IMR-90 (cell line): ENCODE measurements at regions not wholly inside any gene's neighbourhood (a gene's known extent, or its start where the extent isn't known, plus 50 kb on each side); places are given as distances from the start of the nearest gene placed in this dataset.

Experiments
- ATAC-seq: fragments of 200-7000 bp; cut with Tn5 transposase; 2 replicates; pipeline ENCODE4 v1.9.1; 2020; ENCODE audit warnings: low read depth, mild to moderate bottlenecking, moderate library complexity
- BruUV-seq: library from RNA; stranded (reverse); fragments of 400-500 nt; replicated peaks from 2 replicates; lab custom pipeline; 2021; lab: Mats Ljungman, UMichigan
- CTCF ChIA-PET: fragments of 300-600 bp; formaldehyde crosslinking; extraction: SDS; loops from one replicate; lab custom pipeline; 2021; ENCODE audit warnings: antibody characterized with exemption; lab: Yijun Ruan, JAX
- POLR2A ChIA-PET: fragments of 300-600 bp; sonication (Branson Sonifier 250); formaldehyde crosslinking; loops from one replicate; lab custom pipeline; 2022; ENCODE audit warnings: antibody characterized with exemption; ENCODE audit not compliant: unreplicated experiment; lab: Charles Lee
- DNase-seq: peaks from one replicate; pipeline ENCODE4 v3.0.0; 2013
- H2AFZ ChIP-seq: replicated peaks from 2 replicates; pipeline ENCODE3; 2013; ENCODE audit warnings: low read length, mild to moderate bottlenecking; ENCODE audit not compliant: poor library complexity
- H2AK5ac ChIP-seq: 2 replicates; pipeline ENCODE4 v1.6.1; 2013; ENCODE audit warnings: low read depth, low read length, inconsistent platforms
- H2AK9ac ChIP-seq: replicated peaks from 2 replicates; pipeline ENCODE3; 2013; ENCODE audit warnings: mild to moderate bottlenecking, low read depth, low read length, moderate library complexity; ENCODE audit not compliant: poor library complexity
- H2BK120ac ChIP-seq: 2 replicates; pipeline ENCODE4 v1.6.1; 2013; ENCODE audit warnings: low read depth, low read length, inconsistent platforms
- H2BK15ac ChIP-seq: 3 replicates; pipeline ENCODE4 v1.6.1; 2013; ENCODE audit warnings: low read depth, low read length, inconsistent platforms
- H2BK20ac ChIP-seq: 2 replicates; pipeline ENCODE4 v1.6.1; 2013; ENCODE audit warnings: low read depth, mild to moderate bottlenecking, inconsistent platforms, low read length, moderate library complexity
- H2BK5ac ChIP-seq: 2 replicates; pipeline ENCODE4 v1.6.1; 2013; ENCODE audit warnings: mild to moderate bottlenecking, low read depth, low read length, inconsistent platforms; ENCODE audit not compliant: poor library complexity, severe bottlenecking
- H3K14ac ChIP-seq: replicated peaks from 2 replicates; pipeline ENCODE4 v1.6.1; 2013; ENCODE audit warnings: low read depth, low read length, inconsistent platforms
- H3K18ac ChIP-seq: 2 replicates; pipeline ENCODE4 v1.6.1; 2013; ENCODE audit warnings: low read depth, low read length, control low read depth
- H3K23ac ChIP-seq: 2 replicates; pipeline ENCODE4 v1.6.1; 2013; ENCODE audit warnings: low read depth, low read length, inconsistent platforms
- H3K27ac ChIP-seq: 2 replicates; pipeline ENCODE4 v1.5.1; 2013; ENCODE audit warnings: mild to moderate bottlenecking, control low read depth, low read length; ENCODE audit not compliant: insufficient read depth
- H3K27me3 ChIP-seq: 2 replicates; pipeline ENCODE4 v1.6.1; 2013; ENCODE audit warnings: low read length; ENCODE audit not compliant: control insufficient read depth, insufficient read depth
- H3K36me3 ChIP-seq: 2 replicates; pipeline ENCODE4 v1.6.1; 2013; ENCODE audit warnings: low read length, mixed read lengths; ENCODE audit not compliant: control insufficient read depth, insufficient read depth
- H3K4ac ChIP-seq: 2 replicates; pipeline ENCODE4 v1.6.1; 2013; ENCODE audit warnings: low read depth, low read length, inconsistent platforms
- H3K4me1 ChIP-seq: 2 replicates; pipeline ENCODE4 v1.6.1; 2013; ENCODE audit warnings: low read length, mixed read lengths; ENCODE audit not compliant: control insufficient read depth, insufficient read depth
- H3K4me2 ChIP-seq: 2 replicates; pipeline ENCODE4 v1.6.1; 2013; ENCODE audit warnings: low read depth, mild to moderate bottlenecking, control low read depth, low read length, moderate library complexity
- H3K4me3 ChIP-seq: 2 replicates; pipeline ENCODE4 v1.5.1; 2013; ENCODE audit warnings: low read depth, mild to moderate bottlenecking, control low read depth, low read length, moderate library complexity; ENCODE audit not compliant: insufficient read depth
- H3K56ac ChIP-seq: 2 replicates; pipeline ENCODE4 v1.6.1; 2013; ENCODE audit warnings: low read length, inconsistent platforms; ENCODE audit not compliant: insufficient read depth; ENCODE audit errors: extremely low read depth
- H3K79me1 ChIP-seq, 2 experiments: 2 replicates each; pipeline ENCODE4 v1.6.1; 2013; ENCODE audit warnings: low read length in 2 of 2, inconsistent platforms in 1 of 2, low read depth in 1 of 2
- H3K9ac ChIP-seq: 2 replicates; pipeline ENCODE4 v1.6.1; 2013; ENCODE audit warnings: low read depth, low read length, control low read depth
- H3K9me1 ChIP-seq: 2 replicates; pipeline ENCODE4 v1.6.1; 2013; ENCODE audit warnings: low read length, inconsistent platforms; ENCODE audit not compliant: insufficient read depth
- H3K9me3 ChIP-seq: 2 replicates; pipeline ENCODE4 v1.6.1; 2013; ENCODE audit warnings: low read length; ENCODE audit not compliant: control insufficient read depth, insufficient read depth
- H4K20me1 ChIP-seq: 2 replicates; pipeline ENCODE4 v1.6.1; 2013; ENCODE audit warnings: low read length, inconsistent platforms; ENCODE audit not compliant: insufficient read depth
- H4K5ac ChIP-seq: 2 replicates; pipeline ENCODE4 v1.6.1; 2013; ENCODE audit warnings: mild to moderate bottlenecking, low read depth, low read length, control low read depth
- H4K8ac ChIP-seq, 2 experiments: 2 replicates each; pipeline ENCODE4 v1.6.1; 2013; ENCODE audit warnings: low read depth in 2 of 2, low read length in 2 of 2, control low read depth in 1 of 2, inconsistent platforms in 1 of 2
- H4K91ac ChIP-seq: 2 replicates; pipeline ENCODE4 v1.6.1; 2013; ENCODE audit warnings: low read depth, low read length, inconsistent platforms; ENCODE audit not compliant: insufficient read depth
- BHLHE40 ChIP-seq: fragments of 150-350 bp; IDR thresholded peaks from 2 replicates; pipeline ENCODE4 v1.6.1; 2016; ENCODE audit warnings: mild to moderate bottlenecking, low read depth, low read length
- CEBPB ChIP-seq: IDR thresholded peaks from 2 replicates; pipeline ENCODE4 v1.6.1; 2012; ENCODE audit warnings: low read depth, low read length, improper control_type of control experiment
- CHD1 ChIP-seq: IDR thresholded peaks from 2 replicates; pipeline ENCODE4 v1.6.1; 2012; ENCODE audit warnings: low read depth, low read length, improper control_type of control experiment
- CTCF ChIP-seq: conservative IDR thresholded peaks from 2 replicates; pipeline ENCODE4 v1.5.1; 2012; ENCODE audit warnings: mild to moderate bottlenecking, low read depth, low read length, improper control_type of control experiment
- FOS ChIP-seq: fragments of 150-350 bp; IDR thresholded peaks from 2 replicates; pipeline ENCODE4 v1.6.1; 2016; ENCODE audit warnings: low read depth, low read length
- MAFK ChIP-seq: IDR thresholded peaks from 2 replicates; pipeline ENCODE4 v1.6.1; 2012; ENCODE audit warnings: low read depth, low read length, improper control_type of control experiment
- MAZ ChIP-seq: IDR thresholded peaks from 2 replicates; pipeline ENCODE4 v1.6.1; 2012; ENCODE audit warnings: low read depth, mild to moderate bottlenecking, low read length, improper control_type of control experiment, moderate library complexity, borderline replicate concordance
- MXI1 ChIP-seq: IDR thresholded peaks from 2 replicates; pipeline ENCODE4 v1.6.1; 2012; ENCODE audit warnings: low read depth, mild to moderate bottlenecking, low read length, moderate library complexity, borderline replicate concordance
- NFE2L2 ChIP-seq: fragments of 150-350 bp; IDR thresholded peaks from 2 replicates; pipeline ENCODE4 v1.6.1; 2016; ENCODE audit warnings: low read depth, mild to moderate bottlenecking, low read length
- POLR2A ChIP-seq: IDR thresholded peaks from 2 replicates; pipeline ENCODE4 v1.6.1; 2012; ENCODE audit warnings: mild to moderate bottlenecking, low read depth, low read length
- RAD21 ChIP-seq: IDR thresholded peaks from 2 replicates; pipeline ENCODE4 v1.6.1; 2012; ENCODE audit warnings: low read length, improper control_type of control experiment
- RCOR1 ChIP-seq: IDR thresholded peaks from 2 replicates; pipeline ENCODE4 v1.6.1; 2012; ENCODE audit warnings: mild to moderate bottlenecking, low read length, improper control_type of control experiment; ENCODE audit not compliant: insufficient replicate concordance
- RFX5 ChIP-seq: IDR thresholded peaks from 2 replicates; pipeline ENCODE4 v1.8.0; 2012; ENCODE audit warnings: low read depth, mild to moderate bottlenecking, low read length, moderate library complexity
- SMC3 ChIP-seq: fragments of 150-350 bp; IDR thresholded peaks from 2 replicates; pipeline ENCODE4 v1.6.1; 2016; ENCODE audit warnings: low read depth, mild to moderate bottlenecking, antibody characterized with exemption, low read length, moderate library complexity
- WGBS, 2 experiments: methylation state at CpG; one replicate each; pipeline versions ENCODE4 v1.1.5 to v1.1.7; 2013; ENCODE audit warnings: missing lambda C conversion rate in 2 of 2; ENCODE audit not compliant: insufficient read length in 1 of 2; ENCODE audit errors: extremely low coverage in 2 of 2; 5-methylcytosine and 5-hydroxymethylcytosine counted together
- dilution Hi-C: fragments of 300-500 bp; cut with HindIII; formaldehyde crosslinking; loops from one replicate; pipeline ENCODE4 v1.14.3; 2018; ENCODE audit warnings: low sequenced_read_pairs; ENCODE audit not compliant: unreplicated experiment
- in situ Hi-C: fragments of 300-500 bp; cut with MboI; formaldehyde crosslinking; loops from 3 replicates; pipeline ENCODE4 v1.14.3; 2019; ENCODE audit warnings: low sequenced_read_pairs, inconsistent platforms, mixed read lengths
- intact Hi-C: fragments of 100-400 bp; cut with micrococcal nuclease; formaldehyde crosslinking; loops from 2 replicates; pipeline ENCODE4 v1.10.0; 2022
- TF ChIP-seq, protein P1 (sequence below): fragments of 150-350 bp; IDR thresholded peaks from 2 replicates; pipeline ENCODE4 v1.6.1; 2017; ENCODE audit warnings: mild to moderate bottlenecking, antibody characterized with exemption, low read length, low read depth
- TF ChIP-seq, protein P2 (sequence below): fragments of 150-350 bp; IDR thresholded peaks from 2 replicates; pipeline ENCODE4 v1.6.1; 2016; ENCODE audit warnings: low read depth, mild to moderate bottlenecking, low read length, moderate library complexity, borderline replicate concordance

- intact Hi-C loops, result no loop called here
- WGBS, 2 experiments, result no CpG with 5 or more reads among the region's 2 CpGs
- H3K9me1 ChIP-seq, result no peaks in the 10 kb centered on the region
- BruUV-seq, result no TSS peak
- in situ Hi-C loops, result no loop called here
- no peak overlapping the region for H3K4me3 ChIP-seq
- DNase-seq, result no peak
- ChIA-PET CTCF (no interaction called here), POLR2A (no interaction called here)
- no peak overlapping the region for H3K27ac ChIP-seq
- dilution Hi-C loops, result no loop called here
- H2AK9ac ChIP-seq, result no peak overlapping the region
- TF ChIP-seq FOS (no peak), SMC3 (no peak), CTCF (no peak), RCOR1 (no peak), POLR2A (no peak), BHLHE40 (no peak), CHD1 (no peak), MAZ (no peak), CEBPB (no peak), RAD21 (no peak), RFX5 (no peak), MXI1 (no peak), NFE2L2 (no peak), MAFK (no peak)
- TF ChIP-seq, protein P1, sequence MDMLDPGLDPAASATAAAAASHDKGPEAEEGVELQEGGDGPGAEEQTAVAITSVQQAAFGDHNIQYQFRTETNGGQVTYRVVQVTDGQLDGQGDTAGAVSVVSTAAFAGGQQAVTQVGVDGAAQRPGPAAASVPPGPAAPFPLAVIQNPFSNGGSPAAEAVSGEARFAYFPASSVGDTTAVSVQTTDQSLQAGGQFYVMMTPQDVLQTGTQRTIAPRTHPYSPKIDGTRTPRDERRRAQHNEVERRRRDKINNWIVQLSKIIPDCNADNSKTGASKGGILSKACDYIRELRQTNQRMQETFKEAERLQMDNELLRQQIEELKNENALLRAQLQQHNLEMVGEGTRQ, result no peak
- TF ChIP-seq, protein P2, sequence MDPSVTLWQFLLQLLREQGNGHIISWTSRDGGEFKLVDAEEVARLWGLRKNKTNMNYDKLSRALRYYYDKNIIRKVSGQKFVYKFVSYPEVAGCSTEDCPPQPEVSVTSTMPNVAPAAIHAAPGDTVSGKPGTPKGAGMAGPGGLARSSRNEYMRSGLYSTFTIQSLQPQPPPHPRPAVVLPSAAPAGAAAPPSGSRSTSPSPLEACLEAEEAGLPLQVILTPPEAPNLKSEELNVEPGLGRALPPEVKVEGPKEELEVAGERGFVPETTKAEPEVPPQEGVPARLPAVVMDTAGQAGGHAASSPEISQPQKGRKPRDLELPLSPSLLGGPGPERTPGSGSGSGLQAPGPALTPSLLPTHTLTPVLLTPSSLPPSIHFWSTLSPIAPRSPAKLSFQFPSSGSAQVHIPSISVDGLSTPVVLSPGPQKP, result no peak
- no peak overlapping the region for H3K9ac ChIP-seq
- H2BK15ac ChIP-seq, result no peak overlapping the region
- no peak overlapping the region for H4K5ac ChIP-seq
- H3K4ac ChIP-seq, result no peak overlapping the region
- no peak overlapping the region for H2BK5ac ChIP-seq
- H2AK5ac ChIP-seq, result no peak overlapping the region
- no peak for ATAC-seq
- H3K14ac ChIP-seq, result no peak overlapping the region
- H3K56ac ChIP-seq, result no peak overlapping the region
- no peaks in the 10 kb centered on the region for H3K27me3 ChIP-seq
- no peak overlapping the region for H2AFZ ChIP-seq
- H3K79me1 ChIP-seq, result no peaks in the 10 kb centered on the region
- H4K91ac ChIP-seq, result no peak overlapping the region
- no peak overlapping the region for H3K4me2 ChIP-seq
- H3K36me3 ChIP-seq, result no peaks in the 10 kb centered on the region
- H3K4me1 ChIP-seq, result no peaks in the 10 kb centered on the region
- no peak overlapping the region for H3K23ac ChIP-seq
- no peak overlapping the region for H3K18ac ChIP-seq
- H2BK120ac ChIP-seq, result no peak overlapping the region
- no peak overlapping the region for H2BK20ac ChIP-seq
- H4K20me1 ChIP-seq, result no peaks in the 10 kb centered on the region
- no peak overlapping the region for H4K8ac ChIP-seq
- no peaks in the 10 kb centered on the region for H3K9me3 ChIP-seq
Observed at GRCh38 chr13:71350886-71351285, 516.1 kb downstream of the DACH1 start.
